ENCODE measurements at regions not wholly inside any gene's neighbourhood (a gene's known extent, or its start where the extent isn't known, plus 50 kb on each side); places are given as distances from the start of the nearest gene placed in this dataset.

DNA sequence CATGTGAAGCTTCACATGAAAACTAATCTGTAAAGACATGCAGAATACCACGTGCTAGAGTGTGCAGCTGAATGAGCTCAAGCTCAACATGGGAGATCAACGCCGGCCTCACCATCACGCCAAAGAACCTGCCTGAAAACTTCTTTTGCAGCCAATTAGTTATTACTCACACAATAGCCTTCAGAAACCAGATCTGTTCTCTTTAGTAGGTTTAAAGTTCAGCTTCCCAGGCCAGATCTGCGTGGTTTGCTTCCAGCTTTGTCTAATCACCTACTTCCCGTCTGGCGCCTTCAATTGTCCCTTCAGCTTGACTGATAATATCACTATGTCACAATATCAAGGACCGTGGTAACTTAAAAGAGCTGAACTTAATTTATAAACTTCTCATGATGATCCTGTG lies 68.0 kb upstream of the ZNF236 start:
- Histone ChIP-seq H4K20me1 (ENCODE audit: low read length) (no peaks in the 10 kb centered on the region), H3K4me3 (ENCODE audit: low read length) (no peak overlapping the region), H3K27ac (ENCODE audit: low read length) (no peak overlapping the region), H3K9ac (ENCODE audit: low read length) (no peak overlapping the region), H3K27me3 (ENCODE audit: low read length) (peaks cover 9% of the 10 kb centered on the region; the same call in 1 of the 2 replicates), H3K9me2 (replicated peaks; ENCODE audit: low read length) (no peaks in the 10 kb centered on the region), H3F3A (ENCODE audit: low read length, unreplicated experiment) (no peaks in the 10 kb centered on the region), H2AFZ (ENCODE audit: low read length) (no peak overlapping the region), H3K4me1 (ENCODE audit: insufficient read depth, low read length) (no peaks in the 10 kb centered on the region), H3K4me2 (ENCODE audit: low read length) (no peak overlapping the region), H3K36me3 (ENCODE audit: low read depth, low read length) (no peaks in the 10 kb centered on the region), H3K9me3 (ENCODE audit: low read length) (peaks cover 6% of the 10 kb centered on the region; the same call in 1 of the 2 replicates), H3K79me2 (ENCODE audit: low read length) (no peaks in the 10 kb centered on the region)
- no peak for TF ChIP-seq EZH2phosphoT487 (IDR thresholded peaks at IDR 0.05; ENCODE audit: borderline replicate concordance, low read length)
- TF ChIP-seq, protein P1, sequence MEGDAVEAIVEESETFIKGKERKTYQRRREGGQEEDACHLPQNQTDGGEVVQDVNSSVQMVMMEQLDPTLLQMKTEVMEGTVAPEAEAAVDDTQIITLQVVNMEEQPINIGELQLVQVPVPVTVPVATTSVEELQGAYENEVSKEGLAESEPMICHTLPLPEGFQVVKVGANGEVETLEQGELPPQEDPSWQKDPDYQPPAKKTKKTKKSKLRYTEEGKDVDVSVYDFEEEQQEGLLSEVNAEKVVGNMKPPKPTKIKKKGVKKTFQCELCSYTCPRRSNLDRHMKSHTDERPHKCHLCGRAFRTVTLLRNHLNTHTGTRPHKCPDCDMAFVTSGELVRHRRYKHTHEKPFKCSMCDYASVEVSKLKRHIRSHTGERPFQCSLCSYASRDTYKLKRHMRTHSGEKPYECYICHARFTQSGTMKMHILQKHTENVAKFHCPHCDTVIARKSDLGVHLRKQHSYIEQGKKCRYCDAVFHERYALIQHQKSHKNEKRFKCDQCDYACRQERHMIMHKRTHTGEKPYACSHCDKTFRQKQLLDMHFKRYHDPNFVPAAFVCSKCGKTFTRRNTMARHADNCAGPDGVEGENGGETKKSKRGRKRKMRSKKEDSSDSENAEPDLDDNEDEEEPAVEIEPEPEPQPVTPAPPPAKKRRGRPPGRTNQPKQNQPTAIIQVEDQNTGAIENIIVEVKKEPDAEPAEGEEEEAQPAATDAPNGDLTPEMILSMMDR (conservative IDR thresholded peaks at IDR 0.05; ENCODE audit: low read depth, low read length), result no peak
- no peak for TF ChIP-seq EZH2 (IDR thresholded peaks at IDR 0.05; ENCODE audit: low read length, unreplicated experiment)
- CTCF ChIA-PET, result interaction anchor here (0.6 kb wide), 1 partner anchor 1303 kb away, joined by 3 read pairs; no protein-coding TSS in a partner anchor
- ATAC-seq (no peak), DNase-seq (no peak)
- intact Hi-C loops (cut with micrococcal nuclease), result no loop called here
- BruUV-seq (replicated peaks), result no TSS peak
- POLR2A ChIA-PET (ENCODE audit: unreplicated experiment), result no interaction called here

DNA sequence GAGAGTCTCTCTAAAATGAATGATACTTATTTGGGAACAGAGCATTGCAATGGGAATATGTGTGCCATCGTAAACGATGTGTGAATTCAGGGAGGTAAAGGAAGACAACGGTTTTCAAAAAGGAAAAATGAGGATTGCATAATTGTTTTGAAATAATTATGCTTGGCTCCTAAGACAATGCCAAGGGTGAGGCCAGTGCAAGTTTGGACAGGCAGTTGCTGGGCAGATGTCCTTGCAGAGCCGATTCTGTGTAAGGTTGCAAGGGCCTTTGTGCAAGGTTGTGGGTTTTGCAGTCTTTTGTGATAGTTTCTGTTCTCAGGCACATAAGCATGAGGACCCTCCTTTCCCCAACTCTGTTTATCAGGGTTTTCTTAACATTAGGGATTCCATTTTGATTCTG lies 70.0 kb upstream of the ZNF236 start:
- Histone ChIP-seq H3K9me3 (ENCODE audit: low read length) (peaks cover 11% of the 10 kb centered on the region), H3K4me2 (ENCODE audit: low read length) (no peak overlapping the region), H3K4me3 (ENCODE audit: low read length) (no peak overlapping the region), H3K9me2 (replicated peaks; ENCODE audit: low read length) (no peaks in the 10 kb centered on the region), H3K79me2 (ENCODE audit: low read length) (no peaks in the 10 kb centered on the region), H3K9ac (ENCODE audit: low read length) (no peak overlapping the region), H3K27me3 (ENCODE audit: low read length) (peaks cover 9% of the 10 kb centered on the region; the same call in 1 of the 2 replicates), H4K20me1 (ENCODE audit: low read length) (no peaks in the 10 kb centered on the region), H3K4me1 (ENCODE audit: insufficient read depth, low read length) (no peaks in the 10 kb centered on the region), H2AFZ (ENCODE audit: low read length) (no peak overlapping the region), H3K36me3 (ENCODE audit: low read depth, low read length) (no peaks in the 10 kb centered on the region), H3F3A (ENCODE audit: low read length, unreplicated experiment) (no peaks in the 10 kb centered on the region), H3K27ac (ENCODE audit: low read length) (no peak overlapping the region)
- BruUV-seq (replicated peaks), result no TSS peak
- no peak for TF ChIP-seq EZH2 (IDR thresholded peaks at IDR 0.05; ENCODE audit: low read length, unreplicated experiment)
- TF ChIP-seq, protein P1 (conservative IDR thresholded peaks at IDR 0.05; ENCODE audit: low read depth, low read length), result no peak
- no peak for TF ChIP-seq EZH2phosphoT487 (IDR thresholded peaks at IDR 0.05; ENCODE audit: borderline replicate concordance, low read length)
- no peak for ATAC-seq
- no peak for DNase-seq
- ChIA-PET CTCF (no interaction called here), POLR2A (ENCODE audit: unreplicated experiment) (no interaction called here)
- intact Hi-C loops (cut with micrococcal nuclease), result no loop called here

DNA sequence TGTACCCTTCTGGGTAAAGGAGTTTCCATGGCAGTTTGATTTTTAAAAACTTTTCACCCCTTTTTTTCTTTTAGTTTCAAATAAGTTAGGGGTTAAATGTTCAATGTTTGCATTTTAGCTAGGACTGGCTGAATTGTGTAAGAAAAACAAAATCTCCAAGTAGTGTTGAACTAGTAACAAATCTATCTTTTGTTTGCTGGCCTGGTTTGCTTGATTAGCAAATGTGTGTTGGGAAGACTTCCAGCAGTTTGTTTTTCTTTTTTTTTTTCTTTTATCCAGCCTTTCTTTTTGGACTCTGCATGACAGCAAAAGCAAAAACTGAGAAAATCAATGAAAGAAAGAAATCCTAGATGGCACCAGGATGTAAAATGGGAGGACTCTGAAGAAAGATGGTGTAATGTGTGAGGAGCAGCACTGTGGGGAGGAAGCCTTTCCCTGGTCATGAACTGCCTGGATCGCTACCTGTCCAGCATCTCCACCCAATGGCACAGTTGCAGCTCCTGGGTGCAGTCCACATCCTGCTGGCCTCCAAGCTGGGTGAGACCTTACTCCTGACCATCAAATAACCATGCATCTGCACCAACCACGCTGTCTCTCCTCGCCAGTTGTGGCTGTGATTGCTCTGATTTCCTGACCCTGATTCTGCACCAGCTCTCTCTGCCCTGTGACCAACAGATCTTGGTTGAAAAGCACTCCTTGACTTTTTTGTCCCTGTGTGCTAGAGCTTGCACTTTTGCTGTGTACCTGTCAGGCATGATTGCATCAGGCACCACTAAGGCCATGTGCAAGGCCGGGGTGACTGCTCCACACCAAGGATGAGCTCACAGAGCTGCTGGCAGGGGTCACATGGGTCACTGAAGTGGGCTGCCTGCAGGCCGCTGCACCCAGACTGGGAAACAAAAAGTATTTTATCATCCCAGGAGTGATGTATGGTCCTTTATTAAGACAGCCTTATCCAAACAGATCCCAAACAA lies 71.2 kb upstream of the ZNF236 start:
- H3K9ac ChIP-seq (ENCODE audit: low read length), result no peak overlapping the region
- no peaks in the 10 kb centered on the region for H4K20me1 ChIP-seq (ENCODE audit: low read length)
- H3K27me3 ChIP-seq (ENCODE audit: low read length), result peaks cover 9% of the 10 kb centered on the region; the same call in 1 of the 2 replicates
- no peaks in the 10 kb centered on the region for H3F3A ChIP-seq (ENCODE audit: low read length, unreplicated experiment)
- no peak overlapping the region for H3K27ac ChIP-seq (ENCODE audit: low read length)
- no peak for ATAC-seq
- H3K4me1 ChIP-seq (ENCODE audit: insufficient read depth, low read length), result no peaks in the 10 kb centered on the region
- H3K4me3 ChIP-seq (ENCODE audit: low read length), result no peak overlapping the region
- peaks cover 11% of the 10 kb centered on the region for H3K9me3 ChIP-seq (ENCODE audit: low read length)
- no peaks in the 10 kb centered on the region for H3K79me2 ChIP-seq (ENCODE audit: low read length)
- H3K4me2 ChIP-seq (ENCODE audit: low read length), result no peak overlapping the region
- no peaks in the 10 kb centered on the region for H3K9me2 ChIP-seq (replicated peaks; ENCODE audit: low read length)
- ChIA-PET CTCF (no interaction called here), POLR2A (ENCODE audit: unreplicated experiment) (no interaction called here)
- BruUV-seq (replicated peaks), result no TSS peak
- no peaks in the 10 kb centered on the region for H3K36me3 ChIP-seq (ENCODE audit: low read depth, low read length)
- intact Hi-C loops (cut with micrococcal nuclease), result no loop called here
- no peak for DNase-seq
- no peak overlapping the region for H2AFZ ChIP-seq (ENCODE audit: low read length)
- no peak for TF ChIP-seq EZH2phosphoT487 (IDR thresholded peaks at IDR 0.05; ENCODE audit: borderline replicate concordance, low read length)
- no peak for TF ChIP-seq EZH2 (IDR thresholded peaks at IDR 0.05; ENCODE audit: low read length, unreplicated experiment)
